ENCODE measurements at regions not wholly inside any gene's neighbourhood (a gene's known extent, or its start where the extent isn't known, plus 50 kb on each side); places are given as distances from the start of the nearest gene placed in this dataset.

DNA sequence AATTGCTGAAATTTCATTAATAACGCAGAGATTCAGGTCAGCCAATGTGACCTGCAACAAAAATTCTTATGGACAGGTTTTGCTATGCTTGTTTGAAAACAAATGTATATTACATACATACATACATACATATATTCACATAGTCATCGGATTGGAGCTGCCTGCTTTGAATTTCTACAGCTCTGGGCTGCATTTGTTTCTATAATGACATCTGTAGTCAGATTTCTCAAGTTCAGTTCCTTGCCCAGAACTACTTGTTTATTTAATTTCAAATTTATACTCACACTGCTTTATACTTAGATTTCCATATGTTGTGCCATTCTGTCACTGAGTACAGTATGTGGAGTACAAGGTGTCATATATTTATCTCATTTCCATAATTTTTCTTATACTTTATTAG is 2775.0 kb downstream of the PCDH9 start:
- BruUV-seq (replicated peaks), result no TSS peak
- ChIA-PET CTCF (no interaction called here), RAD21 (ENCODE audit: unreplicated experiment) (no interaction called here), POLR2A (no interaction called here), SMC1A (ENCODE audit: uncharacterized antibody, unreplicated experiment) (interaction anchor here (0.7 kb wide), 1 partner anchor 98 kb away, joined by 3 read pairs; no protein-coding TSS in a partner anchor)
- TF ChIP-seq KDM1A (IDR thresholded peaks at IDR 0.05; ENCODE audit: borderline replicate concordance), result no peak
- TF ChIP-seq NR2C1 (IDR thresholded peaks at IDR 0.05), result no peak
- no peak for TF ChIP-seq GATAD2B (conservative IDR thresholded peaks at IDR 0.05; ENCODE audit: low read depth)
- no peak for TF ChIP-seq WRNIP1 (IDR thresholded peaks at IDR 0.05; ENCODE audit: borderline replicate concordance, low read depth, low read length)
- no peak for TF ChIP-seq KLF5 (IDR thresholded peaks at IDR 0.05; ENCODE audit: partially characterized antibody)
- no peak for TF ChIP-seq JUNB (IDR thresholded peaks at IDR 0.05)
- TF ChIP-seq, protein P1, sequence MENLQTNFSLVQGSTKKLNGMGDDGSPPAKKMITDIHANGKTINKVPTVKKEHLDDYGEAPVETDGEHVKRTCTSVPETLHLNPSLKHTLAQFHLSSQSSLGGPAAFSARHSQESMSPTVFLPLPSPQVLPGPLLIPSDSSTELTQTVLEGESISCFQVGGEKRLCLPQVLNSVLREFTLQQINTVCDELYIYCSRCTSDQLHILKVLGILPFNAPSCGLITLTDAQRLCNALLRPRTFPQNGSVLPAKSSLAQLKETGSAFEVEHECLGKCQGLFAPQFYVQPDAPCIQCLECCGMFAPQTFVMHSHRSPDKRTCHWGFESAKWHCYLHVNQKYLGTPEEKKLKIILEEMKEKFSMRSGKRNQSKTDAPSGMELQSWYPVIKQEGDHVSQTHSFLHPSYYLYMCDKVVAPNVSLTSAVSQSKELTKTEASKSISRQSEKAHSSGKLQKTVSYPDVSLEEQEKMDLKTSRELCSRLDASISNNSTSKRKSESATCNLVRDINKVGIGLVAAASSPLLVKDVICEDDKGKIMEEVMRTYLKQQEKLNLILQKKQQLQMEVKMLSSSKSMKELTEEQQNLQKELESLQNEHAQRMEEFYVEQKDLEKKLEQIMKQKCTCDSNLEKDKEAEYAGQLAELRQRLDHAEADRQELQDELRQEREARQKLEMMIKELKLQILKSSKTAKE (IDR thresholded peaks at IDR 0.05; ENCODE audit: low read depth, poor library complexity, severe bottlenecking), result no peak
- no peak for TF ChIP-seq EED (IDR thresholded peaks at IDR 0.05; ENCODE audit: low read depth)
- TF ChIP-seq STAT1 (conservative IDR thresholded peaks at IDR 0.05), result no peak
- TF ChIP-seq BMI1 (IDR thresholded peaks at IDR 0.05; ENCODE audit: borderline replicate concordance), result no peak
- no peak for TF ChIP-seq TAF1 (IDR thresholded peaks at IDR 0.05; ENCODE audit: borderline replicate concordance, low read depth, low read length)
- no peak for TF ChIP-seq CEBPB (IDR thresholded peaks at IDR 0.05; ENCODE audit: borderline replicate concordance in 1 of 2, low read depth in 2 of 2, low read length in 2 of 2)
- no peak for TF ChIP-seq NBN (IDR thresholded peaks at IDR 0.05)
- no peak for TF ChIP-seq IKZF1 (conservative IDR thresholded peaks at IDR 0.05)
- no peak for TF ChIP-seq PAX8 (IDR thresholded peaks at IDR 0.05)
- no peak for TF ChIP-seq NFIC (IDR thresholded peaks at IDR 0.05; ENCODE audit: low read depth, low read length)
- TF ChIP-seq EZH2 (IDR thresholded peaks at IDR 0.05; ENCODE audit: borderline replicate concordance, control insufficient read depth, low read depth, low read length), result no peak
- TF ChIP-seq, protein P2, sequence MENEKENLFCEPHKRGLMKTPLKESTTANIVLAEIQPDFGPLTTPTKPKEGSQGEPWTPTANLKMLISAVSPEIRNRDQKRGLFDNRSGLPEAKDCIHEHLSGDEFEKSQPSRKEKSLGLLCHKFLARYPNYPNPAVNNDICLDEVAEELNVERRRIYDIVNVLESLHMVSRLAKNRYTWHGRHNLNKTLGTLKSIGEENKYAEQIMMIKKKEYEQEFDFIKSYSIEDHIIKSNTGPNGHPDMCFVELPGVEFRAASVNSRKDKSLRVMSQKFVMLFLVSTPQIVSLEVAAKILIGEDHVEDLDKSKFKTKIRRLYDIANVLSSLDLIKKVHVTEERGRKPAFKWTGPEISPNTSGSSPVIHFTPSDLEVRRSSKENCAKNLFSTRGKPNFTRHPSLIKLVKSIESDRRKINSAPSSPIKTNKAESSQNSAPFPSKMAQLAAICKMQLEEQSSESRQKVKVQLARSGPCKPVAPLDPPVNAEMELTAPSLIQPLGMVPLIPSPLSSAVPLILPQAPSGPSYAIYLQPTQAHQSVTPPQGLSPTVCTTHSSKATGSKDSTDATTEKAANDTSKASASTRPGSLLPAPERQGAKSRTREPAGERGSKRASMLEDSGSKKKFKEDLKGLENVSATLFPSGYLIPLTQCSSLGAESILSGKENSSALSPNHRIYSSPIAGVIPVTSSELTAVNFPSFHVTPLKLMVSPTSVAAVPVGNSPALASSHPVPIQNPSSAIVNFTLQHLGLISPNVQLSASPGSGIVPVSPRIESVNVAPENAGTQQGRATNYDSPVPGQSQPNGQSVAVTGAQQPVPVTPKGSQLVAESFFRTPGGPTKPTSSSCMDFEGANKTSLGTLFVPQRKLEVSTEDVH (IDR thresholded peaks at IDR 0.05; ENCODE audit: low read depth, partially characterized antibody), result no peak
- no peak for TF ChIP-seq MYC (IDR thresholded peaks at IDR 0.05; ENCODE audit: insufficient read depth, insufficient read length, insufficient replicate concordance, low read length, severe bottlenecking)
- in situ Hi-C loops (cut with MboI) (no loop called here), intact Hi-C loops (cut with micrococcal nuclease; ENCODE audit: unreplicated experiment) (no loop called here)
- Histone ChIP-seq H3K4me2 (ENCODE audit: control insufficient read depth, insufficient read depth) (no peak overlapping the region), H3K36me3 (ENCODE audit: control insufficient read depth in 2 of 2, insufficient read depth in 2 of 2, low read length in 1 of 2) (no peaks in the 10 kb centered on the region), H3K27ac (ENCODE audit: control insufficient read depth, insufficient read depth) (no peak overlapping the region), H2AFZ (ENCODE audit: control insufficient read depth, low read depth, low read length) (no peak overlapping the region), H3K79me2 (ENCODE audit: control insufficient read depth, insufficient read depth, low read length) (no peaks in the 10 kb centered on the region), H3K9me3 (replicated peaks; ENCODE audit: control insufficient read depth, insufficient read depth, low read length) (no peaks in the 10 kb centered on the region), H3K4me1 (ENCODE audit: control insufficient read depth, insufficient read depth, low read length) (no peaks in the 10 kb centered on the region), H4K20me1 (ENCODE audit: control insufficient read depth, insufficient read depth) (no peaks in the 10 kb centered on the region), H3K27me3 (replicated peaks in 1 of 2; ENCODE audit: control insufficient read depth in 2 of 2, insufficient read depth in 2 of 2, low read length in 1 of 2) (no peaks in the 10 kb centered on the region), H3K9ac (ENCODE audit: control insufficient read depth, insufficient read depth, low read length) (no peak overlapping the region), H3K4me3 (no peak overlapping the region)
- DNase-seq (ENCODE audit: low read depth, low spot score) (no peak), FAIRE-seq (no peak), ATAC-seq (no peak)
- 5% methylated on average over 2 of the region's 2 CpGs for WGBS (ENCODE audit: insufficient coverage, insufficient replicate concordance, low lambda C conversion rate, missing lambda C conversion rate)
